ENCODE measurements at regions not wholly inside any gene's neighbourhood (a gene's known extent, or its start where the extent isn't known, plus 50 kb on each side); places are given as distances from the start of the nearest gene placed in this dataset.

GRCh38 chr2:167508709-167509108 lies 620.4 kb downstream of the XIRP2 start:
- Histone ChIP-seq H3K27ac (no peak overlapping the region), H3K36me3 (no peaks in the 10 kb centered on the region), H3K9me3 (no peaks in the 10 kb centered on the region), H3K27me3 (no peaks in the 10 kb centered on the region), H3K4me1 (no peaks in the 10 kb centered on the region), H3K4me3 (no peak overlapping the region)
- DNase-seq, result no peak
- TF ChIP-seq POLR2A (IDR thresholded peaks at IDR 0.05) (no peak), CTCF (IDR thresholded peaks at IDR 0.05) (no peak)

GRCh38 chr2:167506395-167506794 lies 618.1 kb downstream of the XIRP2 start:
- no peak for TF ChIP-seq POLR2A (IDR thresholded peaks at IDR 0.05)
- no peak for TF ChIP-seq CTCF (IDR thresholded peaks at IDR 0.05)
- no peak overlapping the region for H3K27ac ChIP-seq
- H3K4me1 ChIP-seq, result no peaks in the 10 kb centered on the region
- H3K9me3 ChIP-seq, result no peaks in the 10 kb centered on the region
- no peak overlapping the region for H3K4me3 ChIP-seq
- no peaks in the 10 kb centered on the region for H3K36me3 ChIP-seq
- DNase-seq, result no peak
- H3K27me3 ChIP-seq, result no peaks in the 10 kb centered on the region

- no peaks in the 10 kb centered on the region for H3K4me1 ChIP-seq
- no peak overlapping the region for H3K4me3 ChIP-seq
- TF ChIP-seq POLR2A (IDR thresholded peaks at IDR 0.05), result no peak
- no peak for TF ChIP-seq CTCF (IDR thresholded peaks at IDR 0.05)
- no peaks in the 10 kb centered on the region for H3K36me3 ChIP-seq
- no peak overlapping the region for H3K27ac ChIP-seq
- H3K9me3 ChIP-seq, result no peaks in the 10 kb centered on the region
- no peak for DNase-seq
- H3K27me3 ChIP-seq, result no peaks in the 10 kb centered on the region
Measured at GRCh38 chr2:167504695-167505094, 616.4 kb downstream of the XIRP2 start.

- TF ChIP-seq POLR2A (IDR thresholded peaks at IDR 0.05) (no peak), CTCF (IDR thresholded peaks at IDR 0.05) (no peak)
- Histone ChIP-seq H3K27me3 (no peaks in the 10 kb centered on the region), H3K27ac (no peak overlapping the region), H3K4me1 (no peaks in the 10 kb centered on the region), H3K36me3 (no peaks in the 10 kb centered on the region), H3K4me3 (no peak overlapping the region), H3K9me3 (no peaks in the 10 kb centered on the region)
- DNase-seq, result no peak
Measured at GRCh38 chr2:167504061-167504460, 615.8 kb downstream of the XIRP2 start.

- Histone ChIP-seq H3K27me3 (no peaks in the 10 kb centered on the region), H3K9me3 (no peaks in the 10 kb centered on the region), H3K4me1 (no peaks in the 10 kb centered on the region), H3K36me3 (no peaks in the 10 kb centered on the region), H3K4me3 (no peak overlapping the region), H3K27ac (no peak overlapping the region)
- no peak for DNase-seq
- no peak for TF ChIP-seq CTCF (IDR thresholded peaks at IDR 0.05)
Measured at GRCh38 chr2:167501618-167502017, 613.3 kb downstream of the XIRP2 start.

- Histone ChIP-seq H3K9me3 (no peaks in the 10 kb centered on the region), H3K27ac (no peak overlapping the region), H3K36me3 (no peaks in the 10 kb centered on the region), H3K4me1 (no peaks in the 10 kb centered on the region), H3K4me3 (no peak overlapping the region), H3K27me3 (no peaks in the 10 kb centered on the region)
- no peak for DNase-seq
- TF ChIP-seq POLR2A (IDR thresholded peaks at IDR 0.05) (no peak), CTCF (IDR thresholded peaks at IDR 0.05) (no peak)
Measured at GRCh38 chr2:167493862-167494261, 605.6 kb downstream of the XIRP2 start.
